PC-9 (cell line): ENCODE measurements at regions not wholly inside any gene's neighbourhood (a gene's known extent, or its start where the extent isn't known, plus 50 kb on each side); places are given as distances from the start of the nearest gene placed in this dataset.

Experiments used
- BruUV-seq: library from RNA; stranded (reverse); fragments of 400-500 nt; replicated peaks from 2 replicates; lab custom pipeline; 2021; lab: Mats Ljungman, UMichigan
- CTCF ChIA-PET: fragments of 300-600 bp; sonication (Branson Sonifier 250); formaldehyde crosslinking; loops from one replicate; lab custom pipeline; 2022; ENCODE audit warnings: antibody characterized with exemption; lab: Charles Lee
- POLR2A ChIA-PET: fragments of 300-600 bp; sonication (Branson Sonifier 250); formaldehyde crosslinking; loops from one replicate; lab custom pipeline; 2022; ENCODE audit warnings: antibody characterized with exemption; ENCODE audit not compliant: unreplicated experiment; lab: Charles Lee
- DNase-seq, 2 experiments: peaks; one replicate each; pipeline versions ENCODE4 v3.0.0 to v3.0.0-alpha.2; 2015 to 2022; ENCODE audit warnings: mixed read lengths in 1 of 2
- H2AFZ ChIP-seq: fragments of 200-600 bp; sonication (generic); 2 replicates; pipeline ENCODE4 v1.8.1; 2017; ENCODE audit warnings: antibody characterized with exemption
- H3F3A ChIP-seq: fragments of 200-600 bp; sonication (generic); 2 replicates; pipeline ENCODE4 v1.8.1; 2017; ENCODE audit warnings: antibody characterized with exemption, mild to moderate bottlenecking, low read depth; ENCODE audit not compliant: insufficient read depth
- H3K27ac ChIP-seq: fragments of 200-600 bp; sonication (generic); 2 replicates; pipeline ENCODE4 v1.6.1; 2016; ENCODE audit warnings: mixed run types
- H3K27me3 ChIP-seq: fragments of 200-600 bp; sonication (generic); 2 replicates; pipeline ENCODE4 v1.6.1; 2016; ENCODE audit warnings: low read depth, mixed run types; ENCODE audit not compliant: insufficient read depth
- H3K36me3 ChIP-seq: fragments of 200-600 bp; sonication (generic); 2 replicates; pipeline ENCODE4 v1.6.1; 2016; ENCODE audit warnings: low read depth, mixed run types
- H3K4me1 ChIP-seq: fragments of 200-600 bp; sonication (generic); replicated peaks from 2 replicates; pipeline ENCODE4 v1.6.1; 2016; ENCODE audit warnings: mixed run types; ENCODE audit not compliant: insufficient read depth
- H3K4me2 ChIP-seq: fragments of 200-600 bp; sonication (generic); 2 replicates; pipeline ENCODE4 v1.6.1; 2017; ENCODE audit warnings: mixed run types
- H3K4me3 ChIP-seq: fragments of 200-600 bp; sonication (generic); 2 replicates; pipeline ENCODE4 v1.6.1; 2016; ENCODE audit warnings: mixed run types
- H3K79me2 ChIP-seq: fragments of 200-600 bp; sonication (generic); 2 replicates; pipeline ENCODE4 v1.6.1; 2017; ENCODE audit warnings: low read depth, mixed run types
- H3K9me2 ChIP-seq: fragments of 200-600 bp; sonication (generic); 2 replicates; pipeline ENCODE4 v1.8.1; 2017; ENCODE audit warnings: mild to moderate bottlenecking; ENCODE audit not compliant: insufficient read depth
- H3K9me3 ChIP-seq: fragments of 200-600 bp; sonication (generic); 2 replicates; pipeline ENCODE4 v1.8.1; 2016; ENCODE audit warnings: low read depth; ENCODE audit not compliant: insufficient read depth
- H4K20me1 ChIP-seq: fragments of 200-600 bp; sonication (generic); 2 replicates; pipeline ENCODE4 v1.8.1; 2017; ENCODE audit not compliant: insufficient read depth
- CTCF ChIP-seq: fragments of 200-600 bp; sonication (generic); conservative IDR thresholded peaks from 2 replicates; pipeline ENCODE4 v1.6.1; 2017; ENCODE audit warnings: mixed run types, antibody characterized with exemption, mild to moderate bottlenecking, moderate library complexity
- EZH2 ChIP-seq: fragments of 200-600 bp; sonication (generic); IDR thresholded peaks from 2 replicates; pipeline ENCODE4 v1.8.0; 2017; ENCODE audit warnings: antibody characterized with exemption, low read depth
- intact Hi-C: fragments of 100-400 bp; cut with micrococcal nuclease; formaldehyde crosslinking; loops from one replicate; pipeline ENCODE4 v1.10.0; 2022; ENCODE audit not compliant: unreplicated experiment

GRCh38 chr3:77799278-77799677 lies 759.4 kb downstream of the ROBO2 start:
- no TSS peak for BruUV-seq
- TF ChIP-seq CTCF (no peak), EZH2 (no peak)
- no peak for DNase-seq
- no peaks in the 10 kb centered on the region for H3K27me3 ChIP-seq
- H3F3A ChIP-seq = no peaks in the 10 kb centered on the region
- intact Hi-C loops = no loop called here
- CTCF ChIA-PET = interaction anchor here (0.5 kb wide), 1 partner anchor 417 kb away, joined by 4 read pairs; no protein-coding TSS in a partner anchor
- H3K27ac ChIP-seq = no peak overlapping the region
- H3K36me3 ChIP-seq = no peaks in the 10 kb centered on the region
- H3K4me1 ChIP-seq = no peaks in the 10 kb centered on the region
- H3K79me2 ChIP-seq = no peaks in the 10 kb centered on the region
- H3K9me3 ChIP-seq = no peaks in the 10 kb centered on the region
- POLR2A ChIA-PET = interaction anchor here (1.0 kb wide), 1 partner anchor 1154 kb away, joined by 5 read pairs; no protein-coding TSS in a partner anchor
- no peaks in the 10 kb centered on the region for H3K9me2 ChIP-seq
- no peaks in the 10 kb centered on the region for H4K20me1 ChIP-seq
- no peak overlapping the region for H2AFZ ChIP-seq
- H3K4me2 ChIP-seq = no peak overlapping the region
- H3K4me3 ChIP-seq = no peak overlapping the region

- no peak for DNase-seq
- H3K4me2 ChIP-seq = no peak overlapping the region
- BruUV-seq = no TSS peak
- H2AFZ ChIP-seq = no peak overlapping the region
- H3K9me3 ChIP-seq = no peaks in the 10 kb centered on the region
- intact Hi-C loops = no loop called here
- ChIA-PET POLR2A (no interaction called here), CTCF (interaction anchor here (0.7 kb wide), 1 partner anchor 25 kb away, joined by 3 read pairs; no protein-coding TSS in a partner anchor)
- H3K27me3 ChIP-seq = no peaks in the 10 kb centered on the region
- H3K36me3 ChIP-seq = no peaks in the 10 kb centered on the region
- TF ChIP-seq CTCF (no peak), EZH2 (no peak)
- H3K4me1 ChIP-seq = no peaks in the 10 kb centered on the region
- H3K4me3 ChIP-seq = no peak overlapping the region
- H3K79me2 ChIP-seq = no peaks in the 10 kb centered on the region
- no peak overlapping the region for H3K27ac ChIP-seq
- no peaks in the 10 kb centered on the region for H3F3A ChIP-seq
- H3K9me2 ChIP-seq = no peaks in the 10 kb centered on the region
- H4K20me1 ChIP-seq = no peaks in the 10 kb centered on the region
These were observed 761.0 kb downstream of the ROBO2 start for GRCh38 chr3:77800893-77801292.

GRCh38 chr3:77807312-77807711 lies 767.4 kb downstream of the ROBO2 start:
- H3K27me3 ChIP-seq = no peaks in the 10 kb centered on the region
- H3K4me2 ChIP-seq = no peak overlapping the region
- intact Hi-C loops = no loop called here
- ChIA-PET POLR2A (interaction anchor here (0.6 kb wide), 1 partner anchor 97 kb away, joined by 4 read pairs; no protein-coding TSS in a partner anchor), CTCF (no interaction called here)
- H3K36me3 ChIP-seq = no peaks in the 10 kb centered on the region
- H2AFZ ChIP-seq = no peak overlapping the region
- DNase-seq = no peak
- TF ChIP-seq EZH2 (no peak), CTCF (no peak)
- no peak overlapping the region for H3K27ac ChIP-seq
- H3K9me2 ChIP-seq = no peaks in the 10 kb centered on the region
- H3F3A ChIP-seq = no peaks in the 10 kb centered on the region
- BruUV-seq = no TSS peak
- H3K9me3 ChIP-seq = no peaks in the 10 kb centered on the region
- no peaks in the 10 kb centered on the region for H3K79me2 ChIP-seq
- H4K20me1 ChIP-seq = no peaks in the 10 kb centered on the region
- no peaks in the 10 kb centered on the region for H3K4me1 ChIP-seq
- H3K4me3 ChIP-seq = no peak overlapping the region
